ENCODE measurements at regions not wholly inside any gene's neighbourhood (a gene's known extent, or its start where the extent isn't known, plus 50 kb on each side); places are given as distances from the start of the nearest gene placed in this dataset.
"Not testable (repeated sequence)": the region's sequence is repeated elsewhere in the genome, so short reads cannot be mapped to it uniquely, and the experiment has no call there.

- no peak for DNase-seq
These were observed 746.0 kb upstream of the DEFB115 start for GRCh38 chr20:30511322-30512030.

- no peak for DNase-seq
These were observed 744.3 kb upstream of the DEFB115 start for GRCh38 chr20:30513050-30513628.

GRCh38 chr20:30515915-30516314, 741.5 kb upstream of the DEFB115 start:
- not testable (repeated sequence) for DNase-seq

GRCh38 chr20:30518906-30519305, 738.6 kb upstream of the DEFB115 start:
- not testable (repeated sequence) for DNase-seq

DNA sequence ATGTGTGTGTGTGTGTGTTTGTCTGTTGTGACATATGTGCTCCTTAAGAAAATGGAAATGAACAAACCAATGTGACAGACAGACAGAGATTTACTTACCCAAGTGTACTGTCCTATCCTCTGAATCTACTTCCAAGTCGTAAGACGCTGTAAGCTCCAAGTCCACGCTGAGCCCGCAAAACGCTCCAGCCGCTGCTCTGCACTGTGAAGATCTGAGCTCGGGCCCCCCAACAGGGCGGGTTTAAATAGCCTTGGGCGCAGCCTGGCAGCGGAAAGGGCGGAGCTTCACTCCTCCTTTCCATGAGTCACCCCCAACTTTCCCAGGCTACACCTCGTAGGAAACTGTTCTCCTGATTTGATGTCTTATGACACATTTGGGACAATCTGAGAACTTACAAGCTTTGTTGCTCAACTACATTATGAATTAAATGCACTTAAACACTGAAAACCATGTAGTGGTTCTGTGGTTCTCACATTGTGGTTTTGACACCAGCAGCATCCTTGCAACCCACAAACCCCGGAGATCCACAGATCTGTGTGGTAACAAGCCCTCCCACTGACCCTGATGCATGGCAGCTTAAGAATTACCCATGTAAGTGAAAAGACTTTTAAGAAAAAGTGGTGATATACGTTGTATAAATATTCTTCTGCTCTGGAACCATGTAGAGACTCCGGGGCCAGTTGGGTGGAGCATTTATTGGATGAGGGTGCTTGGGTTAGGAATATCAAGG, 735.6 kb upstream of the DEFB115 start:
- DNase-seq: not testable (repeated sequence)

- DNase-seq: not testable (repeated sequence)
These were observed 733.3 kb upstream of the DEFB115 start for GRCh38 chr20:30524155-30524554.

DNA sequence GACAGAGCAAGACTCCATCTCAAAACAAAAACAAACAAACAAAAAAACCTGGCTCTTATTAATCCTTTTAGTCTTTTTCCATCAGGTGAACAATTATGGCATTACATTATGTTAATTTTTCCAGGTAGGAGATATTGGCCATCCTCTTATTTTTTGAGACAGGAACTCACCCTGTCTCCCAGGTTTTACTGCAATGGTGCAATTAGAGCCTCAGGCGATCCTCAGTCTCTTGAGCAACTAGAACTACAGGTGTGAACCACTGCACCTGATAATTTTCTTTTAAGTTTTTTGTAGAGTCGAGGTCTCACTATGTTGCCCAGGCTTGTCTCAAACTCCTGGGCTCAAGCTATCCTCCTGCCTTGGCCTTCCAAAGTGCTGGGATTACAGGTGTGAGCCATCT, 732.7 kb upstream of the DEFB115 start:
- not testable (repeated sequence) for DNase-seq

DNA sequence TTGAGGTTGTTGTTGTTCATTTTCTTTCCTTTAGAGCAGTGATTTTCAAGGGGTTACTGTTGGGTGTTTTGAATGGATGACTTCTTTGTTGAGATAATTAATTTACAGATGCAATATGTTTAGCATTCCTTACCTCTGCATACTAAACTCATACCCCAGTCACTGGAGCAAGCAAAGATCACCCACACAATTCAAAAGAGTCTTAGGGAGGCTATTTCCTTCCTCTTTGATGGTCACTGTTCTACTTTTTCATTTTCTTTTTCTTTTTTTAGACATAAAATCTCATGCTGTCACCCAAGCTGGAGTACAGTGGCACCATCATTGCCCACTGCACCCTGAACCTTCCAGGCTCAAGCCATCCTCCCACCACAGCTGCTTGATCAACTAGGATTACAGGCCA, 723.8 kb upstream of the DEFB115 start:
- DNase-seq: not testable (repeated sequence)

- DNase-seq: peak; percentile 37
These were observed 720.0 kb upstream of the DEFB115 start for GRCh38 chr20:30537459-30537858.

- DNase-seq: not testable (repeated sequence)
These were observed 717.0 kb upstream of the DEFB115 start for GRCh38 chr20:30540330-30541069.

- not testable (repeated sequence) for DNase-seq
These were observed 706.2 kb upstream of the DEFB115 start for GRCh38 chr20:30551236-30551635.

DNA sequence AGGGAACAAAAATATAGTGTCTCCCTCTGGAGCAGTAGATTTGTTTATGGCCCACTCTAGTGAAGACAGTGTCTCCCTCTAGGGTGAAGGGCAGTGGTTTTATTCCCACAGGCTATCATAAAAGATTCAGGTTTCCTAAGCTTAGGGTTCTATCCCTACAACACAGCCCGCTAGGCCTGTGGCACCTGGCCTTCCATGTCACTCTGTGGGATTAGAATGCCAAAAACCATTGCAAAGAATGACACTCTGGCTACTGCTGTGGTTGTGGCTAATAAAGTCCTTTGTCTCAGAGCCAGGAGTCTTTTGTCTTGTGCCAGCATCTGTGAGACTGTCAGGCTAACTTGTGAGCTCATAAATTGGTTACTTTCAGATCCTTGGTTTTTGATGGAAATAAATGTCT, 700.7 kb upstream of the DEFB115 start:
- not testable (repeated sequence) for DNase-seq

DNA sequence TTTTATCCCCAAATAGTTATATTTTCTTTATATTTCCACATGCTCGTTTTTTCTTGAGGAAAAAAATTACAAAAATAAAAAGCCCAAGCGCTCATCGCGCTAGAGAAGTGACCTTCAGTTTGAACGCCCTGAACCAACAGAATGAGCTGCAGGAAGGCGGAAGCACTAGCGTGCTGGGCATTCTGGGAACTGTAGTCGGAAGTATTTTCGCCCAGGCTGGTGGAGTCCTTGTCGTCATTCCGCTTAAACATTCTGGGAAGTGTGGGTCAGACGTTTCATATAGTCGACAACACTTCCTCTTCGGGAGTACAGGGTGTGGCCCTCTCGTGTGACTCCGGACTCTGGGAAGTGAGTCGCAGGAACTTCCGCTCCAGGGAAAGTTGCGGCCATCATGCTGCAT, 692.4 kb upstream of the DEFB115 start:
- not testable (repeated sequence) for DNase-seq

DNA sequence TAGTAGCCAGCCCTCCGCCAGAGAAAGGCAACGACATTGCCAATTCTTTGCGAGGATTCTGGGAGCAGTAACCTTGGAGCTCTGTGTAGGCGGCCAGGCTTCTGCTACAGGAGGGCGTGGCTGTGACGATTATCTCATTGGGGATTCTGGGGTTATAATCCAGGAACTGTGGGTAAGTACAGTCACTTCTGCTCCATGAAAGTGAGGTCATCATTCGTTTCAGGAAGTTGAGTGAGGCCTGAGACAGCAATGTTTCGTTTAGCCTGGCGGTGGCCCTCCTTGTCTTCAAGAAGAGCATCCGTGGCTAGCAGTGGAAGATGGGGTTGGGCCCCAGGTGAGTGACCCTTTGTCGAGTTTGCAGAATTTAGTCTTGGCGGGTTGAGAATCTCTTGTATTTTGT, 687.6 kb upstream of the DEFB115 start:
- not testable (repeated sequence) for DNase-seq

DNA sequence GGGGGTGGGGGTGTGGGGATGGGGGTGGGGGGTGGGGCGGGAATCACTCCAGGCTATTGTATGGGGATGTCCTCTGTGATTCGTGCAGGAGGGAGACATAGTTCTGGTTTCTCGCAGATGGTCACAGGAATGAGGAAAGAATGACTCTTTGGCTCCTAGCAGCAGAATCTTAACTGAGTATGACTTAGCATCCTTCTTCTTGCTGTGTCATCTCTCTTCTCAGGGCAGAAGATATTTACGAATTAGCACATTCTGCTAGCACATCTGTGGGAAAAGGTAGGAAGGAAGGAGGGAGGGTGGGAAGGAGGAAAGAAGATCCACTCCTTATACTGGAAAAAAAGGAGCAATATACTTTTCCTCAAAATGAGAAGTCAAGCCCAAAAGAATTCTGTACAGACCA, 686.8 kb upstream of the DEFB115 start:
- DNase-seq: not testable (repeated sequence)

GRCh38 chr20:30574337-30574736, 683.1 kb upstream of the DEFB115 start:
- DNase-seq: not testable (repeated sequence)

GRCh38 chr20:30579069-30579468, 678.4 kb upstream of the DEFB115 start:
- DNase-seq: not testable (repeated sequence)

GRCh38 chr20:30579824-30580438, 677.5 kb upstream of the DEFB115 start:
- peak; percentile 82 for DNase-seq

DNA sequence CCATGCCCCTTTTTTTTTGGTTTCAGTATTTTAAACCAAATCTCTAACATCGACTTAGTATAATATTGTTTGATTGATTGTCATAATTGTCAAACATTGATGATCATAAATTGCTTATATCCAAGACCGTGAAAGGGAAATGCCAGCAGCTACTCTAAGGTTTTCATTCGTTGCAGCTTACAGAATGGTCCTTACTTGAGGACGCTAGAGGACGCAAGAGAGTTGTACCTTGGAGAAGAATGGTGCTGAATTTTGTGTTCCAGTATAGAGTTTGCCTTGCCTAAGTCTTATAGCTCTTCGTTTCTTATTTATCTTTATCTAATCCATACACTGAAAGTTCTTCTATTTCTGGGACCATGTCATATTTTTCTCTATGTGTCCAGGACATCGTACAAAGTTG, 675.6 kb upstream of the DEFB115 start:
- peak; percentile 0 for DNase-seq

- DNase-seq: not testable (repeated sequence)
These were observed 673.1 kb upstream of the DEFB115 start for GRCh38 chr20:30584403-30584802.

DNA sequence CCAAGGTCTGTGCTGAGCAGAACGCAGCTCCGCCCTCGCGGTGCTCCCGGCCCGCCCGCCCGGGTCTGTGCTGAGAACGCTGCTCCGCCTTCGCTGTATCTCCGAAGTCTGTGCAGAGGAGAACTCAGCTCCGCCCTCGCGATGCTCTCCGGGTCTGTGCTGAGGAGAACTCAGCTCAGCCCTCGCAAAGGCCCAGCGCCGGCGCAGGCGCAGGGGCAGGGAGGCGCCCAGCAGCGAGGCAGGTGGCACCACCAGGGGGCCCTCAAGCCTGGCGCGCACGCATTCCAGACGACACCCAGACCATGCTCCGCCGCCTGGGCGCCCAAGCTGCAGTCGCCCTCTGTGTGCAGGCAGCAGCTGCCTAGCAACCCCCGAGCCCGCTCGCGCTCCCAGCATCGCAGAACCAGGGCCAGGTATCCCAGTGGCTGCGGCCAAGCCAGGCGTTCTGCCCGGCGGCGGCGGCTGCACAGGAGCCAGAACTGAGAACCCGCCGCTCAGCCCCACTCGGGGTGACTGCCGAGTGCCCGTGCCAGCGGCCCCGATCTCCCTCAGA, 672.1 kb upstream of the DEFB115 start:
- peak; percentile 57 for DNase-seq

DNA sequence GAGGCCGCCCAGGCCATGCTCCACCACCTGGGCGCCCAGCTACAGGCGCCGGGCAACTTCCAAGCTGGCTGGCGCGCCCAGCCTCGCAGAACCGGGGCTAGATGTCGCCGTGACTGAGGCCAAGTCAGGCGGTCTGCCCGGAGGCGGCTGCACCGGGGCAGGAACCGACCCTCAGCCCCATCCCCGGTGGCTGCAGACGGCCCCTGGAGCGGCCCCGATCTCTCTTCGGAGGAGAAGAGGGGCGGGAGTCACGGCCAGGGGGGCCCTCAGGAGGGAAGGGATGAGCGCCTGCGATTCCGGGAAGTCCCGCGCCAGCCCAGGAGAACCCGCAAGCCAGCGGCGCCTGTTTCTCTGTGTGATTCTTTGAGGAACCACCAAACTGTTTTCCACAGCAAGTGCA, 671.3 kb upstream of the DEFB115 start:
- not testable (repeated sequence) for DNase-seq

All from tongue (tissue), 1 donor.